Small intestine (tissue), 7 donors: ENCODE measurements at regions not wholly inside any gene's neighbourhood (a gene's known extent, or its start where the extent isn't known, plus 50 kb on each side); places are given as distances from the start of the nearest gene placed in this dataset.

Source experiments
- DNase-seq, 2 donors: peaks; one replicate each; pipeline versions ENCODE4 v3.0.0 to v3.0.0-alpha.2; 2013
- FAIRE-seq: peaks from 2 replicates; lab custom pipeline; 2012; peaks lifted over from hg19 to GRCh38; lab: Jason Lieb, UNC
- H3K27ac ChIP-seq, 3 donors: one replicate each; pipeline ENCODE4 v1.5.1; 2013; ENCODE audit warnings: low read length in 2 of 3, mild to moderate bottlenecking in 2 of 3, control low read depth in 1 of 3, inconsistent platforms in 1 of 3, low read depth in 1 of 3, moderate library complexity in 1 of 3
- H3K27me3 ChIP-seq, 3 donors: one replicate each; pipeline ENCODE4 v1.6.1; 2013; ENCODE audit warnings: low read length in 3 of 3, inconsistent platforms in 1 of 3; ENCODE audit not compliant: control insufficient read depth in 3 of 3, insufficient read depth in 3 of 3
- H3K36me3 ChIP-seq, 3 donors: one replicate each; pipeline ENCODE4 v1.6.1; 2013; ENCODE audit warnings: low read length in 3 of 3, inconsistent platforms in 1 of 3, low read depth in 1 of 3, mild to moderate bottlenecking in 1 of 3, moderate library complexity in 1 of 3; ENCODE audit not compliant: control insufficient read depth in 3 of 3, insufficient read depth in 2 of 3
- H3K4me1 ChIP-seq, 3 donors: one replicate each; pipeline ENCODE4 v1.6.1; 2013; ENCODE audit warnings: low read length in 2 of 3, inconsistent platforms in 1 of 3, low read depth in 1 of 3, mild to moderate bottlenecking in 1 of 3, moderate library complexity in 1 of 3; ENCODE audit not compliant: control insufficient read depth in 3 of 3, insufficient read depth in 2 of 3
- H3K4me3 ChIP-seq, 3 donors: one replicate each; pipeline ENCODE4 v1.5.1; 2013; ENCODE audit warnings: low read length in 3 of 3, control low read depth in 1 of 3, inconsistent platforms in 1 of 3, low read depth in 1 of 3, mild to moderate bottlenecking in 1 of 3, moderate library complexity in 1 of 3
- H3K9me3 ChIP-seq, 2 donors: one replicate each; pipeline ENCODE4 v1.6.1; 2013; ENCODE audit warnings: low read depth in 1 of 2, low read length in 1 of 2; ENCODE audit not compliant: control insufficient read depth in 2 of 2, insufficient read depth in 1 of 2
- WGBS, 3 donors: extraction: QIAGEN DNeasy Blood & Tissue Kit; methylation state at CpG; one replicate each; pipeline ENCODE4 v1.1.7; 2013; 5-methylcytosine and 5-hydroxymethylcytosine counted together
- donor health status: healthy with polysubstance abuse.
- donor health status: control.
- donor health status: control.
- donor health status: Bipolar disorder and iron deficiency.
- donor health status: healthy.

- DNase-seq, result no peak
- no peaks in the 10 kb centered on the region for H3K36me3 ChIP-seq
- FAIRE-seq, result no peak
- no peaks in the 10 kb centered on the region for H3K9me3 ChIP-seq
- H3K27ac ChIP-seq, result no peak overlapping the region
- no peaks in the 10 kb centered on the region for H3K27me3 ChIP-seq
- no peaks in the 10 kb centered on the region for H3K4me1 ChIP-seq
- no peak overlapping the region for H3K4me3 ChIP-seq
Observed at GRCh38 chr3:187871204-187871591, 125.9 kb upstream of the BCL6 start.

- no peaks in the 10 kb centered on the region for H3K4me1 ChIP-seq
- DNase-seq, result no peak
- no peak overlapping the region for H3K27ac ChIP-seq
- WGBS, 3 donors, result 80 to 92% (median 88%) methylated on average over 1 of the region's 1 CpG
- no peaks in the 10 kb centered on the region for H3K9me3 ChIP-seq
- H3K36me3 ChIP-seq, result no peaks in the 10 kb centered on the region
- H3K27me3 ChIP-seq, result no peaks in the 10 kb centered on the region
- FAIRE-seq, result no peak
- no peak overlapping the region for H3K4me3 ChIP-seq
Observed at GRCh38 chr3:187871848-187872247, 126.6 kb upstream of the BCL6 start.

GRCh38 chr3:187873843-187874242 lies 128.6 kb upstream of the BCL6 start:
- peaks cover 0 to 2% (median 0%) of the 10 kb centered on the region in 3 donors for H3K27me3 ChIP-seq
- 26 to 72% (median 42%) methylated on average over 1 of the region's 1 CpG for WGBS, 3 donors
- peak in 1 of 2 donors; percentile 17 for DNase-seq

GRCh38 chr3:187875863-187876262 lies 130.6 kb upstream of the BCL6 start:
- H3K27me3 ChIP-seq, result peaks cover 0 to 2% (median 0%) of the 10 kb centered on the region in 3 donors
- no peak for FAIRE-seq
- H3K36me3 ChIP-seq, result no peaks in the 10 kb centered on the region
- no peak overlapping the region for H3K27ac ChIP-seq
- no peak overlapping the region for H3K4me3 ChIP-seq
- no peaks in the 10 kb centered on the region for H3K9me3 ChIP-seq
- WGBS, 3 donors, result 88 to 95% (median 90%) methylated on average over 4 of the region's 4 CpGs
- no peaks in the 10 kb centered on the region for H3K4me1 ChIP-seq
- DNase-seq, result no peak

More at GRCh38 chr3:187873843-187874242, 128.6 kb upstream of the BCL6 start:
- no peak for FAIRE-seq
- Histone ChIP-seq H3K27ac (no peak overlapping the region), H3K4me3 (no peak overlapping the region), H3K4me1 (no peaks in the 10 kb centered on the region), H3K36me3 (no peaks in the 10 kb centered on the region), H3K9me3 (no peaks in the 10 kb centered on the region)

GRCh38 chr3:187878772-187879518 lies 133.7 kb upstream of the BCL6 start:
- no peak overlapping the region for H3K27ac ChIP-seq
- FAIRE-seq (no peak), DNase-seq (no peak)
- H3K9me3 ChIP-seq, result no peaks in the 10 kb centered on the region
- H3K27me3 ChIP-seq, result peaks cover 0 to 2% (median 0%) of the 10 kb centered on the region in 3 donors
- WGBS, 3 donors, result 79 to 93% (median 93%) methylated on average over 4 of the region's 4 CpGs
- no peaks in the 10 kb centered on the region for H3K4me1 ChIP-seq
- H3K4me3 ChIP-seq, result no peak overlapping the region
- no peaks in the 10 kb centered on the region for H3K36me3 ChIP-seq

- H3K27ac ChIP-seq, result no peak overlapping the region
- no peaks in the 10 kb centered on the region for H3K9me3 ChIP-seq
- H3K4me3 ChIP-seq, result no peak overlapping the region
- DNase-seq, result no peak
- 82 to 89% (median 88%) methylated on average over 1 of the region's 1 CpG for WGBS, 3 donors
- no peaks in the 10 kb centered on the region for H3K4me1 ChIP-seq
- H3K27me3 ChIP-seq, result peaks cover 0 to 2% (median 0%) of the 10 kb centered on the region in 3 donors
- FAIRE-seq, result no peak
- no peaks in the 10 kb centered on the region for H3K36me3 ChIP-seq
Observed at GRCh38 chr3:187880441-187880840, 135.2 kb upstream of the BCL6 start.

GRCh38 chr3:187880851-187881250 lies 135.6 kb upstream of the BCL6 start:
- Histone ChIP-seq H3K9me3 (no peaks in the 10 kb centered on the region), H3K27ac (no peak overlapping the region), H3K36me3 (no peaks in the 10 kb centered on the region), H3K4me1 (no peaks in the 10 kb centered on the region), H3K27me3 (peaks cover 0 to 2% (median 0%) of the 10 kb centered on the region in 3 donors), H3K4me3 (no peak overlapping the region)
- FAIRE-seq (no peak), DNase-seq (no peak)
- WGBS, 3 donors, result 90 to 95% (median 94%) methylated on average over 1 of the region's 1 CpG

- Histone ChIP-seq H3K27me3 (no peaks in the 10 kb centered on the region), H3K4me1 (no peaks in the 10 kb centered on the region), H3K4me3 (no peak overlapping the region), H3K27ac (no peak overlapping the region), H3K9me3 (no peaks in the 10 kb centered on the region), H3K36me3 (no peaks in the 10 kb centered on the region)
- DNase-seq (no peak), FAIRE-seq (no peak)
- WGBS, 3 donors, result 66 to 89% (median 78%) methylated on average over 1 of the region's 1 CpG
Observed at GRCh38 chr3:187888701-187889100, 143.4 kb upstream of the BCL6 start.

GRCh38 chr3:187889106-187889505 lies 143.8 kb upstream of the BCL6 start:
- no peak for FAIRE-seq
- no peaks in the 10 kb centered on the region for H3K36me3 ChIP-seq
- H3K27me3 ChIP-seq, result no peaks in the 10 kb centered on the region
- DNase-seq, result no peak
- H3K27ac ChIP-seq, result no peak overlapping the region
- no peak overlapping the region for H3K4me3 ChIP-seq
- H3K9me3 ChIP-seq, result no peaks in the 10 kb centered on the region
- no peaks in the 10 kb centered on the region for H3K4me1 ChIP-seq
- WGBS, 3 donors, result 91 to 92% (median 91%) methylated on average over 4 of the region's 4 CpGs
